Astrocyte of the hippocampus (primary cell): ENCODE measurements at regions not wholly inside any gene's neighbourhood (a gene's known extent, or its start where the extent isn't known, plus 50 kb on each side); places are given as distances from the start of the nearest gene placed in this dataset.
A peak's percentile ranks its signal among the peaks of the same experiment; 100 is the strongest.
"Not testable (repeated sequence)": the region's sequence is repeated elsewhere in the genome, so short reads cannot be mapped to it uniquely, and the experiment has no call there.

ENCODE experiments used
- DNase-seq: peaks from one replicate; pipeline ENCODE4 v3.0.0; 2011; ENCODE audit warnings: low read depth, low spot score

DNA sequence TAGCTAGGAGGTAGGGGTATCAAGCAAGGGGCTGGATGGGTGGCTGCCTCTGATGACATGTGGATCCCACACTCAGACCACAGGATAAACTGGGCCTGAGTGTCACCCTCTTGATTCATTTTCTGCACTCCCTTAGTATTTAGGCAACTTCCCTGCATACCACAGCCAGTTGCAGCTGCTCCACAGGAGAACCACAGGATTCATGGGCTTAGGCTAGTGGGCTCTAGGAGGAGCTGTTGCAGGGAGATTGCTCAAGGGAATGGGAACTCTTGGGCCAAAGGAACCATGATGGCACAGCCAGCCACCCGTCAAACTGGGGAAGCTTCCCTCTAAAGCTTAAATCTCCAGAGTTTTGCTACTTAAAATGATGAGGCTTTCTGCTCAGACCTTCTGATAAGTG, 269.7 kb upstream of the ASIC2 start:
- no peak for DNase-seq

DNA sequence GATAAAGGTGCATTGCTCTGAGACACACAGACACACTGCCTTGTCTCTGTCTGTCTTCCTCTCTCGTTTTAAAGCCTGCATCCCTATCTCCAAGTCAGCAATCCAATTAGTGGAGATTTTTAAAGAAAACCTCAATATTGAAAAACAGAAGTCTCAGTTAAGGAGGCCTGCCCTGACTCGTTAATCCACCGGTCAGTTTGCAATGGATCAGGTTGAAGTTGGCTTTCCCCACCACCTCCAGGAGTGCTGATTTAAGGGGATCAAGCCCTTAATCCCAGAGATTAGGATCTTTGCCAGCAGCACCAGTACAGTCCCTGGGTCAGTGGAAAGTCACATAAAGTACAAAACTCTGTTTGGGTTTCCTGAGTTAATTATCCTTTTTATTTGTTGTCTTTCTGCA, 271.1 kb upstream of the ASIC2 start:
- no peak for DNase-seq

DNA sequence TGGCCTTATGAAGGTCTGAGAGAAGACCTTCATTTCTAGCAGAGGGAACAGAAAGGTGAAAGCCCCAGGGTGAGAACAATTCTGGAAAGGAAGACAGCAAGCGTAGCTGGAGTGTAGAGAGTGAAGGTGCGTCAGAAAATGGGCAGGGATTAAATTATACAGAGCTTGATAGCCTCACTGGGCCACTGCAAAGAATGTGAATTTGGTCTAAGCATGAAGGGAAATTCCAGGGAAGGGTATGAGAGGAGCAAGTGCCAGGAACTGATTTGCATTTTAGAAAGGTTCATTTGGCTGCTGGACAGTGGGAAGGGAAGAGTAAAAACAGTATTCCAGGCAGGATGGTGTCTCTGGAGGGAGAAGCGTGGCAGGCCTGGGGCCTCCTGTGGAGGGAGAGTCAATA, 274.1 kb upstream of the ASIC2 start:
- no peak for DNase-seq

- DNase-seq, result peak; percentile 4
These were observed 279.5 kb upstream of the ASIC2 start for GRCh38 chr17:33572615-33573014.

DNA sequence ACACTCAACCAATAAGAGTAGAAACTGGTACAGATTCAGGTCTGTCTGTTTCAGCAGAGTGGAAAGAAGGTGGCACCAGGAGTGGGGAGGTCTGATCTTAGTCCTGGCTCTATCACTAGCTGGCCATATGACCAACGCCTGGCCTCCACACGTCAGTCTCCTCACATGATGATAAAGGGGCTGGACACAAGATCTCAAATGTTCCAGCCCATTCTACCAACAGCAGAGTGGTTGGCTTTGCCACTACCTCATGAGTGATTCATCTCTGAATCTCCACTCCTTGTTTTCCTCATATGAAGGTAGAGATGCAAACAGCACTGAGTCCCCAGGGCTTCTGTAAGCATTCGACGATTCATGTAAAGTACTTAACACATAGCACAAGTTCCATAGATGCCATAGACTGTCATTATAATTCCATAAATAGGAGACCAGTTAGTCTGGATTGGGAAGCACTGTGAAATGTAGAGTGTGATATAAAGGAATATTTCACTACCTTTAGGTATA, 281.9 kb upstream of the ASIC2 start:
- DNase-seq, result no peak

GRCh38 chr17:33579740-33580139, 286.6 kb upstream of the ASIC2 start:
- not testable (repeated sequence) for DNase-seq

GRCh38 chr17:33580215-33580614, 287.1 kb upstream of the ASIC2 start:
- no peak for DNase-seq

DNA sequence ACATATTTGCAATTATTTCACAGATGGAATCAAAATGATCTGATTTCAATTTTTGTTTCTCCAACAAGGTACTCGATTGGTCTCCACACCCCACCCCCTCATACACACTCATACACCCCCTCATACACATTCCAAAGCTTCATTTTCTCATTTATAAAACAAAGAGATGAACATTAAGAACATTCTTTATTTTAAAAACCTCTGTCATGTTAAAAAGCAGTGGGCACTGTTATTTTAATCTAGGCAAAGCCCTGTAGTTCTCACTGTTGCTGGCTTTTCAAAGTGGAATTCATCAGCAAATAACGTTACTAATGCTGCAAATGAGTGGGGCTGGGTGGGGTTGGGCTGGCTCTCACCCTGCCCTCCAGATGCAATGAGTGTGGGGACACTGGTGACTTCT, 289.6 kb upstream of the ASIC2 start:
- no peak for DNase-seq

DNA sequence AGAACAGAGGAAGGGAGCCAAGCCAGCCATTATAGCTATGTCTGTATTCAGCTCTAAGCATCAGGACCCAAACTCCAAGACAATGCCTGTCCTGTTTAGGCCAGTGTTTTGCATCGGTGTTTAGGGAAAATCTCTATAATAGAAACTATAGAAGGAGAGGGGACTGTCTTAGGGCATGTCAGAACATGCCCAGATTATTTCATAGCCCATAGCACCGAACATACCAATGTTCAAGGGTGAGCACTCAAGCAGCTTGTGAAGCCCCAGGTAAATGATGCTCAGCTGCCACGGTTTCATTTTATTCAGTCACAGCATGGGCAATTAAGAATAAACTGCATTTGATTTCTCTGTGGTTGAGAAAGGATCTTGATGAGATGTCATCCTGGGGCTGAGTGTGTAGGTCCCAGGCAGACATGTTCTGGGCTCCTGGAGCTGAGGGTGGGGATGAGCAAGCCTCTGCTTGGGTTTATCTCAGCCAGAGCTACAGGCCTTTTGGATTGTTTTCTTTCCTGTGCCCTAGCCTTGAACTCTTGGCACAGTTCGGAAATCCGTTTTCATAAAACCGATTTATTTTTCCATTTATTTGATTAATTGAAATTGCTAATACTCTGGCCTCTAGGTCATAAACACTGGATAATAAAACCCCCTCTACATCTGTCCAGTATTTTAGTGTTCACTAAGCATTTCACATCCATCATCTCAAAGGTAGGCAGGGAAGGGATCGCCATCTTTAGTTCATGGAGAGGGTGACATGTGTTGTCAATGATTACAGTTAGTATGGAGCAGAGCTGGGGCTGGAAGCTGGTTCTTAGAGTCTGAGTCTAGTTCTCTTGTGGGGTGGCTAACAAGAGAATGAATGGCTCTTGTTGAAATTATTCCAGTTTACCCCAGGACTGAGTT, 290.7 kb upstream of the ASIC2 start:
- no peak for DNase-seq

- DNase-seq, result no peak
These were observed 300.9 kb upstream of the ASIC2 start for GRCh38 chr17:33593991-33594390.

DNA sequence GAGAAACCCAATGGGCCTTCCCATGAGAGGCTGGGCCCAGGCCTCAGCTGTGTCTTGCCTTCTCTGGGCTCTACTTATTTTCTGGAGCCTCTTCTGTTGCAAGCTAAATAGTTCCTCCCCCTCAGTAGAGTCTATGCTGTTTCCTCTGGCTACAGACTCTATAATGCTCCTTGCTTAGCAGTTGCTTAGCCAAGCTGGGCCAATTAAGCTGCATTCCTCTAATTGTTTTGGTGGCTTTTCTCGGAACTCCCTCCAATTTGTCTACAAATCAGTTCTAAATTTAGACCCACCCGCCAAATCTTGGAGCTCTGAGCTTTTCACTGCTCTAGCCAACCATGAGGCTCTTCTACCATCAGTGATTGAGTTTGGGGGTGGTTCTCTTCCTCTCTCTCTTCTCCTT, 302.7 kb upstream of the ASIC2 start:
- DNase-seq, result no peak

- DNase-seq, result no peak
These were observed 303.8 kb upstream of the ASIC2 start for GRCh38 chr17:33596899-33597298.

DNA sequence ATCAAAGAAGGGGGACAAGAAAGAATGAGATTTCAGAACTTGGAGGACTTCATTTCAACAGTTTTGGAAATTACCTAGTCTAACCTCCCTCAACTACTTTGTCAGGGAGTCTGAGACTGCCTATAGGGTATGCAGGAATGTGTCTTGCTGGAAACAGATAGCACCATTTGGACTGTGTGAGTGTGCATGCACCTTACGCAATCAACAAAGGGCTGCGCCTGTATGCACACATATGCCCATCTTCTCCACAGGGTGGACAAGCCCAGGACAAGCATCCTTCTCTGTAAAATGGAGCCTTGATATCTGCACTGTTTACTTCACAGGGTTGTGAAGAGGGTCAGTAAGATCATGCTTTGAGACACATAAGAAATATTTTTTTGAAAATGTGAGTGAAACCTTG, 305.7 kb upstream of the ASIC2 start:
- DNase-seq, result no peak

GRCh38 chr17:33602981-33603380, 309.9 kb upstream of the ASIC2 start:
- no peak for DNase-seq

- DNase-seq, result no peak
These were observed 310.7 kb upstream of the ASIC2 start for GRCh38 chr17:33603789-33604188.

- DNase-seq, result no peak
These were observed 318.4 kb upstream of the ASIC2 start for GRCh38 chr17:33611532-33611931.

- DNase-seq, result no peak
These were observed 322.8 kb upstream of the ASIC2 start for GRCh38 chr17:33615861-33616260.

- no peak for DNase-seq
These were observed 330.7 kb upstream of the ASIC2 start for GRCh38 chr17:33623841-33624240.

- no peak for DNase-seq
These were observed 335.6 kb upstream of the ASIC2 start for GRCh38 chr17:33628500-33629346.

GRCh38 chr17:33633446-33633845, 340.4 kb upstream of the ASIC2 start:
- DNase-seq, result no peak

GRCh38 chr17:33637534-33637933, 344.4 kb upstream of the ASIC2 start:
- DNase-seq, result no peak

GRCh38 chr17:33639103-33639880, 346.2 kb upstream of the ASIC2 start:
- no peak for DNase-seq
